CD4-positive, alpha-beta T cell treated with Interferon alpha-2 for 1 hour (primary cell): ENCODE measurements at regions not wholly inside any gene's neighbourhood (a gene's known extent, or its start where the extent isn't known, plus 50 kb on each side); places are given as distances from the start of the nearest gene placed in this dataset.

Experiments used
- DNase-seq, 2 donors: peaks; one replicate each; pipeline ENCODE4 v3.0.0-alpha.2; 2020 to 2022

- DNase-seq, result no peak
Measured at GRCh38 chr10:94043431-94043990, 49.8 kb downstream of the PLCE1 start.

- no peak for DNase-seq
Measured at GRCh38 chr10:94046098-94046497, 52.4 kb downstream of the PLCE1 start.

GRCh38 chr10:94047293-94047692 lies 53.6 kb downstream of the PLCE1 start:
- no peak for DNase-seq

GRCh38 chr10:94049911-94050310 lies 56.2 kb downstream of the PLCE1 start:
- DNase-seq, result no peak

GRCh38 chr10:94052281-94052680 lies 58.5 kb downstream of the PLCE1 start:
- no peak for DNase-seq

- no peak for DNase-seq
Measured at GRCh38 chr10:94052866-94053791, 59.4 kb downstream of the PLCE1 start.

GRCh38 chr10:94059178-94059883 lies 65.6 kb downstream of the PLCE1 start:
- no peak for DNase-seq

- no peak for DNase-seq
Measured at GRCh38 chr10:94061026-94061425, 67.3 kb downstream of the PLCE1 start.

- no peak for DNase-seq
Measured at GRCh38 chr10:94062611-94063010, 68.9 kb downstream of the PLCE1 start.

GRCh38 chr10:94065362-94065761 lies 71.6 kb downstream of the PLCE1 start:
- no peak for DNase-seq

GRCh38 chr10:94065787-94066186 lies 72.1 kb downstream of the PLCE1 start:
- no peak for DNase-seq

GRCh38 chr10:94066411-94066810 lies 72.7 kb downstream of the PLCE1 start:
- no peak for DNase-seq

DNA sequence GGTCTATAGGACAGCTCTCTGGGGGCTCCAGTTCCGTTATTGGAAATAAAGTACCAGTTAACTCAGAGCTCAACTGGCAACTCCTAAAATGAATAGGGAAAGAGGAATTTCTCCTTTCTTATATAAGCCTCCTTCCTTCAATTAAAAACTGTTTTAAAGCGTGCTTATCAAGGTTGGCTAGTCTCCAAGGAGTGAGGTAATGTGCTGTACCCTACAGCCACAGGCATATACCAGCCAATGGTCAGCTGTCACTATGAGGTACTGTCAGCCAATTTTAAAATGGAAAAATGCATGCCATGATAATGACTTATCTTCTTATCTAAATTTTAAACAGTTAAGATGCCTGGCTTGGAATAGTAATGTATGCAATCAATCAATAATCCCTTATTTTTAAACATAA lies 76.2 kb downstream of the PLCE1 start:
- no peak for DNase-seq

- DNase-seq, result no peak
Measured at GRCh38 chr10:94074462-94074861, 80.7 kb downstream of the PLCE1 start.

GRCh38 chr10:94075506-94075905 lies 81.8 kb downstream of the PLCE1 start:
- DNase-seq, result no peak

DNA sequence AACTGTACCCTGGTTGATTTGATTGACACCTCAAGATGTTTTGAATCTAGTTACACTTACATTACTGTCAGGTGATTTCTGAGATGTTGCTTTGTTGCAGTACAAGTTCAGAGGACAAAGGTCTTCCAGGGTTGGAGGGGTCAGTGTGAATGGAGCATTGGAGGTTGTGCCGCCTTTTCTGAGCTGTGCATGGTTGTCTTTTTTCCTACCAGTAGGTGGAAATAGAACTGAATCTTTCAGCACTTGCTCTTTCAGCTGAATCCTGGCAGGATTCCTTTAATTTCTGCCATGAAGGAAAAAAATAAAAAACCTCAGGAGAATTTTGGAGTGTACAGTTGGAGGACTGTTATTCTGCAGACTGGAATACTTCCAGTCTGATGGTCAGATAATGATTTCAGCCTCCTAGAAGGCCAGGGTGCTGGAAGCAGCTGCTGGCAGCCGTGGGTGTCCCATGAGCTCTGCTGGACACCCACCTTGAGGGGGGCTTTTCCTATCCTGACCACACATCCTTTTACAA lies 82.7 kb downstream of the PLCE1 start:
- DNase-seq, result no peak

DNA sequence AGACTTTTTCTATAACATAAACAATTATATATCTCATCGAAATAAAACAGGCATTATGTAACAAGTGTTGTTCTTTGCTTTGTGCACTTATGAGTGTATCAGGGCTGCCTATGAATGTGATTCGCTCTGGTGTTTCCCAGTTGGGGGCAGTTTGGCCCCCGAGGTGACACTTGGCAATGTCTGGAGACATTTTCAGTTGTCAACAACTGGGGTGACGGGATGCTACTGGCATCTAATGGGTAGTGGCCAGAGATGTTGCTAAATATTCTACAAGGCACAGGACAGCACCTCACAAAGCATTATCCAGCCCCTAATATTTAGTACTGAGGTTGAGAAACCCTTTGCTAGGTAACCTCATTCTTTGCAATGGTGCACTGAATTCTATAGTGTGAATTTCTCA lies 83.3 kb downstream of the PLCE1 start:
- DNase-seq, result no peak

GRCh38 chr10:94080108-94080507 lies 86.4 kb downstream of the PLCE1 start:
- no peak for DNase-seq

DNA sequence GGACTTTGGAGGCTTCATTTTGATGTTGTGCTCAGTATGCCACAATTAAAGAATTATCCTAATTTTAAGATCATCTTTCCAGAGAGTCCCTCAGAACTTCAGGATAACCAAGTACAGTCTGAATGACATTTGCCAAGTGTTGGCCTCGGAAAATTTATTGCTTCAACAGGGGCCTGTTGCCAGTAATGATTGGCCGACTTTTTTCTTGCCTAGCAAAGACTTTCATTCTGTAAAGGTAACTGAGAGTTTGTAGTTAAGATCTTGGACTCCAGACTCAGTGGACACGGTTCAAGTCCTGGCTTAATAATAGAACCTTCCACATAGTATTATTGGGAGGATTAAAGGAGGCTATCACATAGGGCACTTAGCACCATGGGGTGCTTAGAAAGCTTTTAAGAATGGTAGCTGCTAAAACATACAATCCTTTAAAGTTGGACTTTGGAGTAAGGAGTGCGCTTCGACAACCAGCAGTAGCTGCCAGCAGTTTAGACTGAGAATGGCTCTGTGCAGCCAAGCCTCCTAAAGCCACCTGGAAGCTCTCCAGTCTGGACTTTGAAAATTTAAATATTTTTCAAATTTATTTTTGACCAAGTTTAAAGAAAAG lies 90.0 kb downstream of the PLCE1 start:
- no peak for DNase-seq

DNA sequence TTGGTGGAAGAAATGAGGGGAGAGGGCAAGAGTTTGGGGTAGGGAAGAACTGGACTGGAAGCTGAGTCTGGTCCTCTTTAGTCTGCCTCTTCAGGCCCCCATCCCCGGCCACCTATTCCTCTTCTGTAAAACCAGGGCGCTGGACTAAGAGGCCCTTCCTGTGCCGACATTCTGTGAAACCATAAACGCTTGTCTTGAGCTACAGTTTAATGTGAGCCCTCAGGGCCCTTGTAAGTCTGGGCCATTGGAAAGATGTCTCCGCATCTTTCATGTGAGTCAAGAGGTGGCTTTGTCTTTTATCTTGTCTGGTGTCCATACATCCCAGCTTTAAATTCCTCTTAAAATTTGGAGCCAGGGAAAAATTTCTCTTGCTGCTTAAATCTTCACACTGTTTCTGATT lies 90.6 kb downstream of the PLCE1 start:
- DNase-seq, result no peak

DNA sequence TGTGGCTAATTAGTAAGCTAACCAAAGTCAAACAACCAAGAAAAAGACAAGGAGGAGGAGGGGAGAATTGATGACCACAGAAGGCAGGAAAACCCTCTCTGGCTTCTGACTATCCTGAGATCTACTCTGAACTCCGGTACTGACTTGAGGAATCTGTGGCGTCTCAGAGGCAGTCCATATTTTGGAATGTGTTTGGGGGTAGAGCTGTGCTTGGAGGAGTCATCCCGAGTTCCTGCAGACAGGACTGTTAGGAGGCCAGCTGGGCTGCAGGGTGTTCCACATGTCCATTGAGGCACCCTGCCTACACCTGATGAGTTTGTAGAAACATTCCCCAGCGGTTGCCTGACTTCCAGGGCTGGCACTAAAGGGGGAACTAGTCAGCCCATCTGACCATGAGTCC lies 91.6 kb downstream of the PLCE1 start:
- DNase-seq, result no peak

GRCh38 chr10:94085766-94086437 lies 92.2 kb downstream of the PLCE1 start:
- DNase-seq, result no peak

- DNase-seq, result no peak
Measured at GRCh38 chr10:94088926-94089381, 95.2 kb downstream of the PLCE1 start.
